GM12878 (cell line): ENCODE measurements at regions not wholly inside any gene's neighbourhood (a gene's known extent, or its start where the extent isn't known, plus 50 kb on each side); places are given as distances from the start of the nearest gene placed in this dataset.

Source experiments
- ASH2L ChIP-seq: fragments of 300-600, 200-600 bp; sonication (generic); IDR thresholded peaks from 2 replicates; pipeline ENCODE4 v1.6.1; 2017; ENCODE audit warnings: low read depth, mild to moderate bottlenecking, borderline replicate concordance
- ATF7 ChIP-seq: fragments of 450-650 bp; IDR thresholded peaks from 2 replicates; pipeline ENCODE4 v1.6.1; 2016; ENCODE audit warnings: low read depth, mild to moderate bottlenecking
- EED ChIP-seq: sonication (generic); IDR thresholded peaks from 2 replicates; pipeline ENCODE4 v1.6.1; 2016; ENCODE audit warnings: antibody characterized with exemption, low read depth
- EP300 ChIP-seq, 2 experiments: fragments of 150-350 bp in 1 of 2; IDR thresholded peaks; 2 replicates each; pipeline ENCODE4 v1.6.1; 2011 to 2012; ENCODE audit warnings: low read depth in 2 of 2, low read length in 2 of 2, borderline replicate concordance in 1 of 2, improper control_type of control experiment in 1 of 2, inconsistent platforms in 1 of 2; ENCODE audit not compliant: control insufficient read depth in 1 of 2
- ESRRA ChIP-seq: IDR thresholded peaks from 2 replicates; pipeline ENCODE4 v1.6.1; 2012; ENCODE audit warnings: mild to moderate bottlenecking, low read length, improper control_type of control experiment
- IKZF1 ChIP-seq: fragments of 450-650 bp; conservative IDR thresholded peaks from 2 replicates; pipeline ENCODE4 v1.6.1; 2017; ENCODE audit warnings: antibody characterized with exemption, mild to moderate bottlenecking
- MTA2 ChIP-seq: fragments of 450-650 bp; IDR thresholded peaks from 2 replicates; pipeline ENCODE4 v1.6.1; 2016; ENCODE audit warnings: low read depth, mild to moderate bottlenecking, moderate library complexity
- PAX8 ChIP-seq: fragments of 450-650 bp; IDR thresholded peaks from 2 replicates; pipeline ENCODE4 v1.6.1; 2017; ENCODE audit warnings: mild to moderate bottlenecking, moderate library complexity
- POLR2A ChIP-seq: IDR thresholded peaks from 2 replicates; pipeline ENCODE4 v1.6.1; 2011; ENCODE audit warnings: low read depth, mild to moderate bottlenecking, low read length
- SREBF1 ChIP-seq: IDR thresholded peaks from 2 replicates; pipeline ENCODE4 v1.6.1; 2012; ENCODE audit warnings: mild to moderate bottlenecking, low read length
- TAF1 ChIP-seq: IDR thresholded peaks from 2 replicates; pipeline ENCODE4 v1.6.1; 2011; ENCODE audit warnings: mild to moderate bottlenecking, low read depth, low read length, borderline replicate concordance
- ZBED1 ChIP-seq: IDR thresholded peaks from 2 replicates; pipeline ENCODE4 v1.6.1; 2016; ENCODE audit warnings: borderline replicate concordance
- ZZZ3 ChIP-seq: IDR thresholded peaks from 2 replicates; pipeline ENCODE4 v1.6.1; 2011; ENCODE audit warnings: low read depth; ENCODE audit not compliant: control insufficient read depth, insufficient read length
- TF ChIP-seq, protein P1 (sequence below): IDR thresholded peaks from 2 replicates; pipeline ENCODE4 v1.6.1; 2012; ENCODE audit warnings: low read length, inconsistent platforms

DNA sequence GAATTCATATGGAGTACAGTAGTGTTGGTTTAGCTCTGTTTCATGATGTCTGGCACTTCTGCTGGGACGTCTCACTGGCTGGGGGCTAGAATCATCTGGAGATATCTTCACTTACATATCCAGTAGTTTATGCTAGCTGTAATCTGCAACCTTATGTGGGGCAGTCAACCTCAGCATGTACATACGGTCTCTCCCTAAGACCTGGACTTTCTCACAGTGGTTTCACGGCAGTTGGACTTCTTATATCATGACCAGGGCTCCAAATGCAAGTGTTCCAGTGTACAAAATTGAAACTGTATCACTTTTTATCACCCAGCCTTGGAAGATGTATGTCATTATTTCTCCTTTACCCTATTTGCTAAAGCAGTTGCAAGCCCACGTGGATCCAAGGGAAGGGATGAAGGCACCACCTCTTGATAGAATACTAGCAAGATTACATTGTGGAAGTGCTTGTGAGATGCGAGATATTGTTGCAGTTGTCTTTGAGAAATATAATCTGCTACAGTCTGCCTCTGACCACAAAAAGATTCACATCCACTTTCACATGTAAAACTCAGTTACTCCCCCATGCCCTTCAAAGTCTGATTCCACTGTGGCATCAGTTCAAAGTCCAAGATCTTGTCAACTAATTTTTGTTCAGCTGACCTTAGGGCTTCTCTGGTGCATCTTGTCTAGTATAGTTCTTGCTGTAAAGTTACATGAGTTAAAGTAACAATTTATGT lies 316.6 kb upstream of the NCAM1 start (continued):
- TF ChIP-seq EP300 (IDR thresholded peaks at IDR 0.05; ENCODE audit: borderline replicate concordance in 1 of 2, control insufficient read depth in 1 of 2, low read depth in 2 of 2, low read length in 2 of 2) (0 out of 4 replicates have a peak, but pooled peaks of 1 of the 2 experiments have one; percentile 45), IKZF1 (peak; percentile 42; the same call in 1 of the 2 replicates), EED (peak; percentile 26; the same call in 1 of the 2 replicates), ATF7 (peak; percentile 51), ZZZ3 (no peak), MTA2 (no peak), PAX8 (no peak), POLR2A (no peak), TAF1 (no peak), ZBED1 (0 out of 2 replicates have a peak, but pooled peaks have one; percentile 30), ESRRA (peak; percentile 81; the same call in 1 of the 2 replicates), SREBF1 (no peak), ASH2L (no peak)
- TF ChIP-seq, protein P1, sequence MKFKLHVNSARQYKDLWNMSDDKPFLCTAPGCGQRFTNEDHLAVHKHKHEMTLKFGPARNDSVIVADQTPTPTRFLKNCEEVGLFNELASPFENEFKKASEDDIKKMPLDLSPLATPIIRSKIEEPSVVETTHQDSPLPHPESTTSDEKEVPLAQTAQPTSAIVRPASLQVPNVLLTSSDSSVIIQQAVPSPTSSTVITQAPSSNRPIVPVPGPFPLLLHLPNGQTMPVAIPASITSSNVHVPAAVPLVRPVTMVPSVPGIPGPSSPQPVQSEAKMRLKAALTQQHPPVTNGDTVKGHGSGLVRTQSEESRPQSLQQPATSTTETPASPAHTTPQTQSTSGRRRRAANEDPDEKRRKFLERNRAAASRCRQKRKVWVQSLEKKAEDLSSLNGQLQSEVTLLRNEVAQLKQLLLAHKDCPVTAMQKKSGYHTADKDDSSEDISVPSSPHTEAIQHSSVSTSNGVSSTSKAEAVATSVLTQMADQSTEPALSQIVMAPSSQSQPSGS, result peak; percentile 68
- TF ChIP-seq, all 136 proteins: peak for 20
